ENCODE measurements at regions not wholly inside any gene's neighbourhood (a gene's known extent, or its start where the extent isn't known, plus 50 kb on each side); places are given as distances from the start of the nearest gene placed in this dataset.

DNA sequence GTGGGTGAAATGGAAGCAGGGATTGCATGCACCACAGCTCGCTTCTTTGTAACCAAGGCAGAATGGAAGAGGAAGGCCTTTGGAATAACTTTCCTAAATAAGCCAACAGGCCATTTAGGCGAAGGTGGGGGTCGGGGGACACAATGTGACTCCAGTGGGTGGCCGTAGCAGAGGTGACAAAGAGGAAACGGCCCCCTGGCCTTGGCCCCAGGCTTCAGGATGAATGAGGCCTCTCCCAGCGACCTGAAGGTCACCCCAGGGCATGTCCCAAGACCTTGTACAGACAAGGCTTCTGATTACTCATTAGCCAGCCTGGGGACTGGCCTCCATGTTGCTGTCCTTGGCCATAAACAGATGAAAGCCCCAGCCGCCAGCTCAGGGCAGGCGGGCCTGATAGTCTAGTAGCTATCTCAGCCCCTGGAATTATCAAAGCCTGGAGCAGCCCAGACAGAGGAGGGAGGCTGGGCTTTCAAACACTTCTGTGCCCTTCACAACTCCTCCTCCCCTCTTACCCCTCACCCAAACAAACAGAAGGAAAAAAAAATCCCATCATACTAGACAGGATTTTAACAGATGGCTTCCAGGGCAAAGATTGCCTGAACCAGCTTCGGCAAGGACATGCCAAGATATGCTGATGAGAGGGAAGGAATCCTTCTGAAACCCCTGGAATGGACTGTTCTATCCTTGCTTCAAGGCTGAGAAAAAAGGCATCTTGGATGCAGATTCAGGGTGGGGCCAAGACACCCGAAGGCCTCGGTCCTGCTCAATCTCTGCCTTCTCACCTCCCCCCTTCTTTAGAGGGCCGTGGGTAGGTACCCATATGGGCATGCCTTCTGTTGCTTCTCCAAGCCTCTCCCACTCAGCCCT lies 142.3 kb upstream of the PARP11 start:
- TF ChIP-seq ZFX (IDR thresholded peaks at IDR 0.05), result no peak
- TF ChIP-seq, protein P1, sequence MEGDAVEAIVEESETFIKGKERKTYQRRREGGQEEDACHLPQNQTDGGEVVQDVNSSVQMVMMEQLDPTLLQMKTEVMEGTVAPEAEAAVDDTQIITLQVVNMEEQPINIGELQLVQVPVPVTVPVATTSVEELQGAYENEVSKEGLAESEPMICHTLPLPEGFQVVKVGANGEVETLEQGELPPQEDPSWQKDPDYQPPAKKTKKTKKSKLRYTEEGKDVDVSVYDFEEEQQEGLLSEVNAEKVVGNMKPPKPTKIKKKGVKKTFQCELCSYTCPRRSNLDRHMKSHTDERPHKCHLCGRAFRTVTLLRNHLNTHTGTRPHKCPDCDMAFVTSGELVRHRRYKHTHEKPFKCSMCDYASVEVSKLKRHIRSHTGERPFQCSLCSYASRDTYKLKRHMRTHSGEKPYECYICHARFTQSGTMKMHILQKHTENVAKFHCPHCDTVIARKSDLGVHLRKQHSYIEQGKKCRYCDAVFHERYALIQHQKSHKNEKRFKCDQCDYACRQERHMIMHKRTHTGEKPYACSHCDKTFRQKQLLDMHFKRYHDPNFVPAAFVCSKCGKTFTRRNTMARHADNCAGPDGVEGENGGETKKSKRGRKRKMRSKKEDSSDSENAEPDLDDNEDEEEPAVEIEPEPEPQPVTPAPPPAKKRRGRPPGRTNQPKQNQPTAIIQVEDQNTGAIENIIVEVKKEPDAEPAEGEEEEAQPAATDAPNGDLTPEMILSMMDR (conservative IDR thresholded peaks at IDR 0.05), result no peak
- no peak overlapping the region for H3K27ac ChIP-seq

DNA sequence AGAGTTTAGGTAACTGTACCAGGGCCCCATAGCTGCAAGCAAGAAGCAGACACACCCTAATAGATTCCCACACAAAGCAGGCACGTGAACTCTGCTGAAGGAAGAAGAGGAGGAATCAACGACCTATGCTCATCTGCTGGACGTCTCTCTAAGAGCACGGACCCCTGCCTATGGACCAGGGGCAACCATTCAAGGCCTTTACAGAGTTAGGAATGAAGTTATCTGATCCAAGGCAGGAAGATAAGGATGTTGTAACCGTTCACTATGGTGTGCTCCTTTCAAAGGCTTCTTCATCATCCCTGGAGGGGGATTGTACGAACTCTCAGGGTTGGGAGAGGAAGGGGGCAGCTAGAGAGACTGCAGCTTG lies 141.6 kb upstream of the PARP11 start:
- TF ChIP-seq, protein P1 (conservative IDR thresholded peaks at IDR 0.05), result no peak
- TF ChIP-seq ZFX (IDR thresholded peaks at IDR 0.05), result no peak
- no peak overlapping the region for H3K27ac ChIP-seq

DNA sequence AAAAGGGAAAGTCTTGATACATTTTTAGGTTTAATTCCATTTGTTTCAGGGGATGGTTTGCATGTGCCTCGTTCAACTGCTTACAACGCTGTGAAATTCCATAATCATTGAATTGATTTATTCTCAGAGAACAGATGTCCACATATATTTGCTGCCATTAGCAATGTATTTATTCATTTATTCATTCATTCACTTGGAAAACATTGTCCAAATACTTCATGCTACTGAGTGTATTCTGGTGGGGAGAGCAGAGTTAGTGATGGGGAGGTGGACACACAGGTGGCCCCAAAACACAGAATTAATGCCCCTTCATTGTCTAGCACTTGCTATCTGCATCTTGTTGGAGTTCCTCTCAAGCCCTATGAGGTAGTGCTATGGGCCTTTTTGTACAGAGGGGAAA lies 141.2 kb upstream of the PARP11 start:
- TF ChIP-seq ZFX (IDR thresholded peaks at IDR 0.05), result no peak
- TF ChIP-seq, protein P1 (conservative IDR thresholded peaks at IDR 0.05), result no peak
- no peak overlapping the region for H3K27ac ChIP-seq

DNA sequence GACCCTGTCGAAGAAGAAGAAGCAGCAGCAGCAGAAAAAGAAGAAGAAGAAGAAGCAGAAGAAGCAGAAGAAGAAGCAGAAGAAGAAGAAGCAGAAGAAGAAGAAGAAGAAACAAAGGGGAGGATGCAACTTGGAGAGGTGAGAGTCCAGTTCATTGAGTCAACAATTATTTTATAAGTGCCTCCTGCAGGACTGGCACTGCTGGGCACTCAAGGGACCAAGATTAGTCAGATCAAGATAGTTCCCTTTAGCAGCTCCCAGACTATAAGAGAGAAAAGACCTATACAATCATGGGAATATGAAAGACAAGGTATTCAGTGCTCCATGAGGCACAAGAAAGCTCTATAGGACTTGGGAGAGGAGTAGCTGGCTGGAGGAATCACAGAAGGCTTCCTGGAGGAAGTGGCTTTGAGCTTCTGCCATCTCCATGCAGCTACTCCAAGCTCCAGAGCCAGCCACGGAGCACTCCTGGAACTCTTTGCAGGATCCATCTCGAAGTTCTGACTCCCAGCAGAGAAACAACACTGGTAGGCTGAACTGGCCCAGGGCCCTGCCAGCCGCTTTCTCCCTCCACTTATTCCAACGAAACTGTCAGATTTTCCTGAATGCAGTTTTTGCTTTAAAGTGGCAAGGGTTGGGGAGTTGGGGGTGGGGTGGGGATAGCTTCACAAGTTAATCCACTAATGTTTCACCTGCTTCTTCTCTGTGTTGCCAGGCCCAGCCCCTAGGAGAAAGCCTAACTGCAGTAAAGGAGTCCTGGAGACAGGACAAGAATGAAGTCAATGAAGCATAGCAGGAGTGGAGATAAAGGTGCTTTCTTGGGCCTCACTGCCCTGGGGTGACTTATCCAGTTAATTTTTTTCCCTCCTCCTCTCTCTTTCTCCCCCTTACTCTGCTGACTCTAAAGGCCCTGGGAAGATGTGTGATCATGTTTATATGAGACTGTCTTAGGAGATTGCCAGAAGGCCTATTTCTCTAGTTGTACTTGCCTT lies 140.1 kb upstream of the PARP11 start:
- H3K27ac ChIP-seq, result no peak overlapping the region
- TF ChIP-seq, protein P1 (conservative IDR thresholded peaks at IDR 0.05), result no peak
- TF ChIP-seq ZFX (IDR thresholded peaks at IDR 0.05), result no peak

DNA sequence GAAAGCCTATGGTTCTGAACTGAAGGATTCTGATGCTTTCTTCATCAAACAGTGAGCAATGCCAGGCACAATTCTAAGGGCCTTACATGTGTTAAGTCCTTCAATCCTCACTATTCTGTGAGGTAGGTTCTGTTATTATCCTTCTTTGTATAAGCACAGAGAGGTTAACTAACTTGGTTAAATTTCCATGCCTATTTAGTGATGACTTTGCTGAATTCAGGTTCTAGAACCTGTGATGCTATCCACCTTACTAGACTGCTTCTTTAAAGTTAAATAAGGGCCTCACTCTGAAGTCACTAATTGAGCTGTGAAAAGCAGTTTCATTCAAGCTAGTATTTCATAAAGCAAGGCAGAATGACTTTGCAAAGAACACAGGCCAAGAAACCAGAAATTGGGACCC lies 138.9 kb upstream of the PARP11 start:
- no peak for TF ChIP-seq ZFX (IDR thresholded peaks at IDR 0.05)
- TF ChIP-seq, protein P1 (conservative IDR thresholded peaks at IDR 0.05), result no peak
- H3K27ac ChIP-seq, result no peak overlapping the region

DNA sequence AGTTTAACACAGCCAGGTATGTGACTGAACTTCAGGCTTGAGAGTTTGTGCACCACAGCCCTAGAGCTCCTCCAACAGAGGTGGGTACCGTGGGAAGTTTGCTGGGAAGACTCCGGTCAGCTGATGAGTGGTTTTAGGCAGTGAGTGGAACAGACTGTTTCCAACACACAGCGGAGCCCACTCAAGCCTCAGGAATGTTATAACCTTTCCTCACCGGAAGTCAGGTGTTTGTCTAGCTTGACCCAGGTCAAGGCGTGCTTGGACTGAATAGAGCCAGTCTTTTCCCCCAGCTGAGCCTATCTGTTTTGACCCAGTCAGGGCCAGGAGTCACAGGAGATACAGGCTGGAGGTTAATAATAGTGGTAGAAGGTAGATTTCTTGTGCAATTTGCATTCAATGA lies 138.4 kb upstream of the PARP11 start:
- no peak overlapping the region for H3K27ac ChIP-seq
- TF ChIP-seq, protein P1 (conservative IDR thresholded peaks at IDR 0.05), result no peak
- no peak for TF ChIP-seq ZFX (IDR thresholded peaks at IDR 0.05)

Data from C4-2B (cell line).